ENCODE measurements at regions not wholly inside any gene's neighbourhood (a gene's known extent, or its start where the extent isn't known, plus 50 kb on each side); places are given as distances from the start of the nearest gene placed in this dataset.

DNA sequence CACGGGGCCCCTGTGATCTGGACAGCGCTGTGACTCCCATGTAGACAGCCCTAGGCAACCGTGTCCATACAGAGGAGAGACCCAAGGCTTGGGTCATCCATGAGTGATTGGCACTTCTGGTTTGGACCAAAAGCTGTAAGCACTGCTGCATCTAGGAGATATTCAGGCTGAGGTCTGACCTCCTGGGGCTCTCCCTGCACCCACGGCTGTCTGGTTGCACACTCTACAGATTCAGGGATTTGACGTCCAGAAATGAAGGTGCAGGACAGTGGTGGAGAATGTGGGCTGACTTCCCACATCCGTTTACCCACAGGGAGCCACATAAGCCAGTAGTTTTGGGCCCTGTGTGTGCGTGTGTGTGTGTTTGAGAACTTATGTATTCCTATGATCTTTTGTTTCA is 76.2 kb upstream of the ARHGEF7 start:
- no peak for DNase-seq

DNA sequence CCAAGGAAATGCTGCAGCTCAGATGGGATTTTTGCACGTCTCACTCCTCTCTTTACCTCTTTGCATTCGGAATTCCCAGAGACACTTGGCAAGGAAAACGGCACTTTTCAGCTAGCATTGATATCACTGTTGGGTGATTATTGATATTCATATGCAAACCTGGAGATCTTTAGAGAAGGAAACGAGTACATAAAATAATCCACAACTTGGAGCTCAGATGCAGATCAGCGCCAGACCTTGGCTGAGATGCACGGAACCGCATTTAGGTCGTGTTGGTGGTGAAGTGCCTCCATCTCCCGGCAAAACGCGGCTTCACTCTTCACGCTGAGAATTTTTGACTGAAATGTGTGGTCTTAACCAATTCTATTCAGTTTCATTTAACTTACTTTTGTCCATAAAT is 77.2 kb upstream of the ARHGEF7 start:
- no peak for DNase-seq

DNA sequence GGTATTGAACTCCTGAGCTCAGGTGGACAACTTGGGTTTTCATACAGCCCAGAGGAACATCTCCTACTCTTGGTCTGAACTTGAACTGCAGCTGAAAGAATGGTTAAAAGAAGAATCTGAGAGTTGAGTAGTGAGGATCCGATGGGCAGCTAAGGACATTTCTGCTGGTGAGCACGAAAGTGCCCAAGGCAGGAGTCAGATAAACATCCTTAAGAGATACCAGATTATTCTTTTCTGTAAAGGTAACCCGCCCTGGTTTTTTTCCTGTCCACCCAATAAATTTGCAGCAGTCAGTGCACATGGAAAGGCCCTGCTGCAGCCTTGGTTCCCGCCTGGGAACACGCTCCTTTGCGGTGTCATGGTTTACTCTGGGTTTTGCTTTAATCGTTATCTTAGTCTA is 78.4 kb upstream of the ARHGEF7 start:
- no peak for DNase-seq

DNA sequence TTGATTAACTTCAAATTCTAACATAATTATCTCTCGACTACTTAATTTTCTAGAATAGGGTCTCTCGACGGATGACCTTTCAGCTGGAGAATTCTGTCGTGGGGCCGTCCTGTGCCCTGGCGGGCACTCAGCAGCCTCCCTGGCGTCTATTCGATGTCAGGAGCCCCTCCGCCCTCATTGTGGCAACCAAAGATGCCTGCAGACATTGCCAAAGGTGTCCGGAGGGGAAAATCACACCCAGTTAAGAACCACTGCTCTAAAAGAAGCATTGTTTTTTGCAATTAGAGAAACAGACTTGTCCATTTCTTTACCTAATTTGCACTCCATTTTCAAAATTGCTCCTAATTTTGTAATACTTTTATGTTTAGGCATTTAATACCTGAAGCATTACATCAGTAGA is 79.2 kb upstream of the ARHGEF7 start:
- DNase-seq = no peak

DNA sequence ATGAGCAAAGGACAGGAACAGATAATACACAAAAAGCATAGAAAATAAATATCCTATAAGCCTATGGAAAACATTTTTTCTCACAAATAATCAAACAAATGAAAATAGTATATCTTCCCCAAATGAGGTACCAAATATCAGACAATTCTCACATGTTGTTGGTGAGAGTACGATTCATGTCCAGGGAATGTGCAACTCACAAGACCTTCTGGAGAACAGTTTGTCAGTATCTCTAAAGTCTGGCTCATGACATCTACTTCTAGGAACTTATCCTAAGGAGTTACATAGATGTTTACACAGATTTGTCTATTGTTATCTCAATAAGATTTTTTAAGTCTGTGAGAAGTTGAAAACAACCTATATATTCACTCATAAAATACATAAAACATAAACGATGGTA is 80.3 kb upstream of the ARHGEF7 start:
- DNase-seq = no peak

DNA sequence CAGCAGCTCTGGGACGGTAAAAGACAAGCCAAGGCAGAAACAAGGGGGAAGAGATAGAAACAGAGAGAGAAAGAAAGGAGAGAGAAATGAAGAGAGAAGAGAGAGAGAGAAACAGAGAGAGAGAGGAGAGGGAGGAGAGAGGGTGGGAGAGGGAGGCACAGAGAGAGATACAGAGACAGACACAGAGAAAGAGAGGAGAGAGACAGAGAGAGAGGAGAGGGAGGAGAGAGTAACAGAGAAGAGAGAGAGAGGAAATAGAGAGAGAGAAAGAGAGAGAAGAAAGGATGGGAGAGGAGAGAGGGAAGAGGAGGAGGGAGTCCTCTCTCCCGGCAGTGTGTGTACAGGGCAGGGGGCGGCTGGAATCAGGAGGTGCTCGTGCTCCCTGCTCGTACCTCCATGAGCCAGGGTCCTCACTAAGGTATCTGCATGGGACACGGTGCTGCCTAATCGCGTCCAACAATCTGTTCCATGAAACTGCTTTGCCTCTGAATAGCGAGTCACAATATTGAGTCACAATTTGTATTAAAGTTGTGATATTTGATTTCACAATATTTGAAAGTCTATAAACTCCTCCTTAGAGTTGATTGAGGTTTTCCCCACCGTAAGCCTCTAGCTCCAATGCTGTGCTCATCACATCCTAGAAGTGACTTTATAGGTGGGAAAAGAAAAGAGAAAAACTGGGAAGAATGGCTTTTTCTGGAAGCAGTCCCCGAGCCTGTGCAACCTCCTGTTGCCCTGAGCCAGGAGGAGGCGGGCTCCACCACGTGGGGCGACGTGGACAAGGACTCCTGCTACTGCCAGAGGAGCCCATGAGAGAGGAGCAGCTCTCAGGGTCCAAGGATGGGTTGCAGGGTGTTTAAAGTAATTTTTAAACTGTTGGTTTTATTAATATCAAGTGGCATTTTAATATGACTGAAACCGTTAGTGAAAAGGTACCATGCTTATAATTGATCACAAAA is 81.7 kb upstream of the ARHGEF7 start:
- DNase-seq = no peak

DNA sequence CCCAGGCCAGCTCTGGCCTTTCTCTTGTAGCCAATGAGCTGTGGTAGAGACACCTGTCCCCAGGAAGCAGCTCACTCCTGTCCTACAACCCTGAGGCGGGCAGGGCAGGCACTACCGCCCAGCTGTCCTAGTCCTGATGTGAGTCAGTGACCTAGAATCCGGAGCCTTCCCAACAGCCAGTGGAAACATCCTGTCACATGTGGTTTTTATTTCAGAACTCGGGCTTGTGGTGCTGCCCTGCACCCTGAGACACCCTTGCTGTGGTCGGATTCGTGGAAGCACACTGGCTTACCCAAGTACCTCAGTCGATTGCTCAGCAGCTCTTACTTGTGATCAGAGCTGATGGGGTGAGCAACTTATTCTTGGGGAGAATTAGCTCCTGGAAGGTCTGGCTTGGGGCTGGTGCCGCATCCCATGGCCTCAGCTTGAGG is 83.6 kb upstream of the ARHGEF7 start:
- no peak for DNase-seq

DNA sequence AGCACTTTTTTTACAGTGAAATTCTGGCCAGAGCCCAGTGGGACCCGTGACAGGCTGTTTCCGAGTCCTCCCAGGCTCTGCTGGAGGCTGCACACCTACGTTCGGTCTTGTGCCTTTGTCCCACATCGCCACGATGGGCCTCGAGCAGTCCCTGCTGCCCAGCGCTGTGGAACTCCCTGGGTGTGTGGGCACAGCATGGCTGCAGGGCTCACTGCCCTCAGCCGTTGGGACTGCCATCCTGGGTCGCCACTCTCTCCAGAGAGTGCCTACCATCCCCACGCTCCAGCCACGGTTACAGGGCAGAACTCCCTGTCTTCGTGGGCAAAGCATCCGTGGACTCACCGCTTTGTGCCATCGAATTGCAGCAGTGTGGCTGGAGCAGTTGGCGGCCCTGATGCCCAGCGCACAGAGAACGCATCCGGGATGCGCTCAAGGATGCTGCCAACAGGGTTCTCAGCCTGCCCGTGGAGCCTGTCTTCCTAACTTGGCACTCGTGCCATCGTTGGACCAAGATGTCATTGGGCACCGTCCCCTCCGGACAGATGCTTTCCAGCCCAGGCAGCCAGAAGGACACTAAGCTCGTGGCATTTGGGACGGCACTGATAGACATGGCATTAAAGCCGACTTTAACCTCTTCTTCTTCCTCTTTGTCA is 85.0 kb upstream of the ARHGEF7 start:
- no peak for DNase-seq

DNA sequence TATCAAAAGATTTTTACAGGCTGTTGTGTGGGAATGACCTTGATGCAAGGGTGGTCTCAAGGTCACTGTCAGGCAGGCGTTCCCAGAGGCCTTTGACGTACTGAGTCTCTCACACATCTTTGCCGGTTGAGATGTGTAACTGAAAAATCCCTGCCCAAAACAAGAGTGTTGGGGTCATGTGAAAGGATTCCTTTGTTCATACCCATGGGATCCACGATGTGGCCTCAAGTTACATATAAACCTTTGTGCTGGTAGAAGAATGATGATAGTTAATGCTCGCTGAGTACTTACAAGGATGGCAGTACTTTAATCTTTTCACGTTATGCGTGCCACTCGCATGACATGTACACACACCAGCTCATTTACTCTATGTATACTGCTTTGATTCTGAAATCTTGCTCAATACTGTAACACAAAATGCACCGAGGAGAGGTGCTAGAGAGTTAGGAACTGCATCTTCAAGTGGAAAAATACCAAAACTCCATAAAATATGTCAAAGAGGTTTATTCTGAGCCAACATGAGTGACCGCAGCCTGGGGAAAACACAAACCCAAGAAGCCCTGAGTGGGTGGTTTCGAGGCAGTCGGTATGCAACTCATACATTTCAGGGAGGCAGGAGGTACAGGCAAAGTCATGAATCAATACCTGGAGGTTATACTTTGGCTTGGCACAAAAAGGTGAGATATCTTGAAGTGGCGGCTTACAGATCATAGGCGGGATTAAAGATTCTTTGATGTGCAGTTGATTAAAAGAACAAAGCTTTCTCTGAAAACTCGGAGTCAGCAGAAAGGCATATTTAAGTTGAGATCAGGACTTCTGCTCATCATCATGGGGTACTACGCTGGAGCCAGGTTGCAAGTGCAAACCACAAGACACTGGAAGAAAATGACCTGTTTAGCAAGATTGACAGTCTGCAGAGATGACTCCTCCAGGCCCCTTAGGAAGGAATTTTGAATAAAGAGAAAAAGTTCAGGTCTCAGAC is 87.4 kb upstream of the ARHGEF7 start:
- DNase-seq = no peak

DNA sequence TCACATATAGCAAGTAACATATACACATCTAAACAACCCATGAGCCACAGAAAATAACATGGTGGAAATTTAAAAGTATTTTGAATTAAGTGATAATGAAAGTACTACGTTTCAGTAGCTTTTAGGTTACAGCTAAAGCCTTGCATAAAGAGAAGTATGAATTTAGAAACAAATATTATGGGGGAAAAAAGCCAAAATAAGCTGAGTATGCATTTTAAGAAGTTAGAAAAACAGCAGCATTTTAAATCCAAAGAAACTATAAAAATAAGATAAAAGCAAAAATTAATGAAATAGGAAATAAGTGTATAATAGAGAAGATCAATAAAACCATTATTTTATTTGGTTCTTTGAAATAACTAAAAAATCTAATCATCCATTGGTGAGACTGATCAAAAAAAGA is 89.8 kb upstream of the ARHGEF7 start:
- no peak for DNase-seq

DNA sequence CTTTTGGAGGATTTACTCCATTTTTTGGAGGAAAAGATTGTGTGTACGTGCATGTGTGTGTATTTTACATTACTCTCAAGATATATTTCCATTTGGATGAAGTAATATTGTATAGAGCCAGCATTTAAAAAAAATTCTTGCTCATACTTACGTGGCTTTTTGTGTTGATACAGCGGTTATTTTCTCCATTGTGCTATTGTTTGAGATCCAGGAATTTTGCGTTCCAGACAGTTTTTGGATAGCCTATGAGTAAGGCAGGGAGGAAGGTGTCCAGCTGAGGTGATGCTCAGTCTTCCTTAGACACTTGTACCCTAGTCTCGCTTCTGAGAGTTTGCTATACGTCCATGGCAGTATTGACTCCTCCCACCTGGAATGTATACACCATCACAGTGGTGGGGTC is 92.2 kb upstream of the ARHGEF7 start:
- no peak for DNase-seq

DNA sequence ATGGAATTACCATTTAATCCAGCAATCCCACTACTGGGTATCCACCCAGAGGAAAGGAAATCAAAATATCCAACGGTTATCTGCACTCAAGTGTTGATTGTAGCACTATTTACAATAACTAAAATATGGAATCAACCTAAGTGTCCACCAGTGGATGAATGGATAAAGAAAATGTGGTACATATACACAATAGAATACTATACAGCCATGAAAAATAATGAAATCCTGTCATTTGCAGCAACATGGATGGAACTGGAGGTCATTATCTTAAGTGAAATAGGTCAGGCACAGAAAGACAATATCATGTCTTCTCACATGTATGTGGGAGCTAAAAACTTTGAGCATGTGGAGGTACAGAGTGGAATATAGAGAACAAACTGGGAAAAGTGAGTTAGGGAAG is 92.9 kb upstream of the ARHGEF7 start:
- no peak for DNase-seq

DNA sequence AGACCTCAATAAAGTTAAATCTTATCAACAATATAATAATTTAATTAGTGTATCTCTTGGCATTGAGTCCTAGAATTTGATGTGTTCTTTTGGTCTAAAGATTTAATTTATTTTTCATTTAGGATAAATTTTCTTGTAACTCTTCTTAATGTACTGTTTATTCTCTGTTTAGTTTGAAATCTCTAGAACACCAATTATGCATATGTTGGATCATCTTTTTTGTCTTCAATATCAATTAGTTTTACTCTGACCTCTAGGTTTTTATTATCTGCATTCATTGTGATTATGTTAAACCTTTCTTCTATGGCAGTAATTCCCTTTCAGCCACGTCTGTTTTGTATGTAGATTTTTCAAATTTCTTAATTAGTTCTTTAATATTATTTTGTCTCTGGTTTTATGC is 93.8 kb upstream of the ARHGEF7 start:
- DNase-seq = no peak

DNA sequence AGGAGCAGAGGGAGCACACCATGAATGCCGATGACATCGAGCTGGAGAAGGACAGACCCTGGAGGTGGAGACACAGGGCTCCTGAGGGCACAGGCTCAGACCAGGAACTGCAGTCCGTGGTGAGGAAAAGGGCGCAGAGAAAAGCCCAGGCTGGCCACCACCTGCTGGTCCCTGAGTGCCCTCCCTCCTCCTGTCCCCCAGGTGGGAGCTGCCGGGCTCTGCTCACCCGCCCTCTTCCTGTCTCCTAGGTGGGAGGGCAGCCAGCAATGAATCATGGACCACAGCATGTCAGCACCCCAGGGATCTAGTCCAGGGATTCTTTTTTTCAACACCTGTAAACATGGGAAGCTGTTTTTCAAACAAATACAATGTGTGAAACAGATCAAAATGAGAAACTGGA is 94.6 kb upstream of the ARHGEF7 start:
- DNase-seq = no peak

DNA sequence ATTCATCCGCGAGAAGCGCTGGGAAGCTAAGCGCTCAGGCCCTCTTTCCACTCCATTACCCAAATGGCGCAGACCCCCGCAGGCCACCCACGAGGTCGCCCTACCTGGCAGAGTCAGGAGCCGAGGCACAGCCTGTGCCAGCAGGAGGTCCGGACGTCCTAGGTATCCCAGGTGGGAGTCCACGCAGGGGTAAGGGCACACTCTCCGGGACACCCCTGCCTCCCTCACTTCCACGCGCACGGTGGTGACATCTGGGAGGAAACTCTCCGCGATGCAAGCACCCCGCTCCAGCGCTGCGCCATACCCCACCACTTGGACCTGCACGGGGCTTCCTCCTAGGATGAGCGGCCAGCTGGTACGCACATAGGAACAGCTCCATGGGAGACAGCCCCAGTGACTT is 95.1 kb upstream of the ARHGEF7 start:
- DNase-seq = no peak

DNA sequence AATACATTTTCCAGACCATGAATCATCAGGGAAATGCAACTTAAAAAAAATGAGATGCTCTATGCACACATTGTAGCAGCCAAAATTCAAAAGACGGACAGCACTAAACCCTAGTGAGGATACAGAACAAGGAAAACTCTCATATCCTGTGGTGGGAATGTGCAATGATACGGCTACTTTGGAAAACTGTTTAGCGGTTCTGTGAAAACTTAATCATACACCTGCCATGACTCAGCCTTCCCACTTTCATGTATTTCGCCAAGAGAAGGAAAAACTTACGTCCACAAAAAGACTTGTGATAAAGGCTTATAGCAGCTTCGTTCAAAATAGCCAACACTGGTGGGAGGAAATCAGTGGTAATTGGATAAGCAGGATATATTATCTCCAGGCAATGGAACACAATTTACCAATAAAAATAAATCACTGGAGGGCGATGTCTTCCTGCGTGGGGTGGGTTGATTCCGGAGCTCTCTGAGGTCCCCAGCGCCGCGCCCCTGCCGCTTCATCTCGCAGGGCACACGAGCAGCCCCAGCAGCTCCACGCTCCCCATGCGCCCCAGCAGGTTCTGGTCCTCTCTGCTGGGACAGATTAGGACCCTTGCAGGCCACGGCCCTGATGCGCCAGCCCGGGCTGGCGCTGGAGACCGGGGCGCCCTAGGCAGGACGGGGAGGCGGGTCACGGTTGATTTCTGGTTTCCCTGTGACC is 97.2 kb upstream of the ARHGEF7 start:
- no peak for DNase-seq

DNA sequence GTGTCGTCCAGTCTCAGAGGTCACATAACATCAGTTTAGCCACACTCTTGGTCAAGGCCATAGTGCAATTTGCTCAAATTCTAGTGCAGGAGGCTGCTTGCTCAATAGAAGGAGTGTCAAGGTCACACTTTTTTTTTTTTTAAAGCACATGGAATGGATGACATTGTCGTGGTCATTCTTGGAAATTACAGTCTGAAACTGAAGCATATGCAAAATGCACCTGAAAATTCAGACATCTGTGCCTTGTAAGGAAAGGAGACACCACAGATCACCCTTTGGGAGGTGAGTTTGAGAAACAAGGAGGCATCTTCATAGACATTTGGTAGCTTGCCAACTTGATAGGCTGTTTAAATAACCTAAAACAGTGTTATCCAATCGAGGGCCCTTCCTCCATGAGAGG is 98.3 kb upstream of the ANKRD10 start:
- no peak for DNase-seq

DNA sequence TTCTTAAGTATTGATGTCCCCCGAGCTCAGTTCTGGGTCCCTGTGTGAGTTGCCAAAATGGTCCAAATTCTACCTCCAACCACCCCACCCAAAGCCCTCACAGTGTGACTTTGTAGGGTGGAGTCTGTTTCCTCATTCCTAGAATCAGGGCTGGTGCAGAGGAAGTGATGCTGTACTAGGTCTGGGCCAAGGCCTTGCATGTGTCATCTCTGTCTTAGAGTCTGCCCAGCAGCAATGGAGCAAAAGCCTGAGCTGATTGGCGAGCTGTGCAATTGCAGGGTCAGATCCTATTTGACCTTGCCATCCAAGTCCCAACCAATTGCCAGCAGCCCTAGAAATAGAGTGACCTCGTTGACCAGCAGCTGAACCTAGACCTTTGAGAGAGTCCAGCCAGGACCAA is 97.0 kb upstream of the ANKRD10 start:
- no peak for DNase-seq

DNA sequence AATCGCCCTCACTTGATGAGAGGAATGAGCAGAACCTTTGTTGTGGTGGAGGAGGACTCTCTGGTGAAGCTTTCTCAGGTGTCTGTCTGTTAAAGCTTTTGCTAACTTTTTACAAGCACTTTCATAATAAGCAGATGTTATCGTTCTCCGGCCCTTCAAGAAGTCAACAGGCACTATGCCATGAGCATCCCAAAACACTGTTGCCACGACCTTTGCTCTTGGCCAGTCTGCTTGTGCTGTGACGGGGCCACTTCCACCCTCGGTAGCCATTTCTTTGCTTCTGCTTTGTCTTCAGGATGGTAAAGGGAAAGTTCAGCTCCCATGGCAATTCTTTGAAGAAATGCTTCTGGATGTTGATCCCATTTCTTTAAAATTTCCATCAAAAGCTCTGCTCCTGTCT is 93.5 kb upstream of the ANKRD10 start:
- DNase-seq = no peak

DNA sequence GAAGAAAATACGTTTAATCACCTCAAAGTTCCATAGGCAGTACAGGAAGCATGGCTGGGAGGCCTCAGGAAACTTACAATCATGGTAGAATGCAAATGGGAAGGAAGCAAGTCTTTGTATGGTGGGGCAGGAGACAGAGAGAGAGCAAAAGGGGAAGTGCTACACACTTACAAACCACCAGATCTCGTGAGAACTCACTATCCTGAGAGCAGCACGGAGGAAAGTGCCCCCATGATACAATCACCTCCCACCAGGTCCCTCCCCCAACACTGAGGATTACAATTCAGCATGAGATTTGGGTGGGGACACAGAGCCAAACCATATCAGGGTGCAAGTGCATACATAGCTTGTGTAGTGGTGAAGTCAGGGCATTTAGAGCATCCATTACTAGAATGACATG is 92.3 kb upstream of the ANKRD10 start:
- no peak for DNase-seq

DNA sequence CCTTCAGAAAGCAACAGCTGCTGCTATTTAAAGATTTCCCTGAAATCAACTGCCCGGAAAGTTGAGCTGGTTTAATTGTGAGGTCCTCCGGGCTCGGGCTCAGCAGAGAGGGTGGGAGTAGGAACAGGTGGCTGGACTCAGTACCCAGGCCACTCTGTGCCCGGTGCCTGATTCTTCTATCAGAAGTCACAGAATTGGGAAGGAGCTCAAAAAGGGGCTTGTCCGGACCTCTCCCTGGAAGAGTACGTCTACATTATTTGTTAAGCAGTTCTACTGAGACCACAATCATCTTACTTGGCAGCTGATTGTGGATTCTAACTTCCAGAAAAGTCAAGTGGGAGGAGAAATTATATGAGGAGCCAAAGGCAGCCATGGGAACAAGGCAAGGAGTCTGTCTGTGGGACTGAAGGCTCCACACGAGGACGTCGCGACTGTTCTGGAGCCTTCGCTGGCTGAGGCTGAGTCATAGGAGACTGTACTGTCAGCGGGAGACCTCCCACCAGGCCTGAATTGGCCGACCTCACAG is 91.7 kb upstream of the ANKRD10 start:
- DNase-seq = peak; percentile 82 to 86
